Endometrium (tissue), 2 donors: ENCODE measurements at regions not wholly inside any gene's neighbourhood (a gene's known extent, or its start where the extent isn't known, plus 50 kb on each side); places are given as distances from the start of the nearest gene placed in this dataset.

Experiments
- FAIRE-seq: peaks from 2 replicates; lab custom pipeline; 2012; peaks lifted over from hg19 to GRCh38; lab: Jason Lieb, UNC
- donor health status: control.
- donor health status: control.

DNA sequence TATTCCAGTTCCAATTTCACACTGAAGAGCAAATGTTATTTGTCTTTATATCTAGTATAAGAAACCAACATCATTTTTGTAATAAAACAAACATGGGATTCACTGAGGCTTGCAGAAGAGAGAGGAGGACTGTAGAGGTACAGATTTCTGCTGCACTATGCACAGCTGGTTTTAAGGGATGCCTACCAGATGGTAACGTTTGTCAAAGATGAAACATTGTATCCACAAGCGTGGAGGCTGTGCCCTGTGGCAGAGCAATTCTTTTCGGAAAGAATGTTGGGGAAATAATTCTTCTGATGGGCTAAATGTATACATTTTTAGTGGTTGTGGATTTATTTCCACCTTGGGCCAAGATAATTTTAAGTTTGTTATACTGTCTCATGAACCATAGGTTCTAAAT lies 272.4 kb downstream of the DUSP10 start:
- FAIRE-seq, result no peak

DNA sequence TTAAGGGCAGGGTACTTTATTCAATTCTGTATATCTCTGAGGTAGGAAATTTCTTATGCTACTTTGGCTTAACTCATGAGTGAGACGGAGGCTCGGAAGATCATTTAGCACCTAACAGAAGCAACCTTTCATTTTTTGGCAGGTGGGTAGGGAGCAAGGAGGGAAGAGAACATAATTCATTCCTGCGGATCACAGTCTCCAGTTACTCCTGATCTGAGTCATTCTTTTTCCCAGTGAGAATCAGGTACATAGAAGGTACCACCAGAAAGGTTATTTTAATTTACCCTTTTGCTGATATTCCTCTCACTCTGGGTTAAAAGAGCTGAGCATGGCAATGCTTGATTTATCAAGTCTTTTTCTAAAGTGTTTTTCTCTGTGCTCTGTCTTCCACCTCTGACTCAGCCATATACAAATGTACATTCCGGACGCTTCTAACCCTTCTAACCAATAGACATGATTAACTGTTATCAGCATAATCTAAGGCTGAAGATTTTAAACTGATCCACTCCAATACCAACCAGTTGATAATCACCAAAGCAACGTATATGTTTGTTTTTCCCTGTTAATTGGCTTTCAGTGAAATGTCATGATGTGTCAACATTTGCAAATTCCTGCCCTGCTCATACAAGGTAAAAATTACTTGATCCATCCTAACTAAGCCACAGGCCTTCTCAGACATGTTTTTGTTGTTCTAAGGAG lies 271.7 kb downstream of the DUSP10 start:
- FAIRE-seq, result no peak

DNA sequence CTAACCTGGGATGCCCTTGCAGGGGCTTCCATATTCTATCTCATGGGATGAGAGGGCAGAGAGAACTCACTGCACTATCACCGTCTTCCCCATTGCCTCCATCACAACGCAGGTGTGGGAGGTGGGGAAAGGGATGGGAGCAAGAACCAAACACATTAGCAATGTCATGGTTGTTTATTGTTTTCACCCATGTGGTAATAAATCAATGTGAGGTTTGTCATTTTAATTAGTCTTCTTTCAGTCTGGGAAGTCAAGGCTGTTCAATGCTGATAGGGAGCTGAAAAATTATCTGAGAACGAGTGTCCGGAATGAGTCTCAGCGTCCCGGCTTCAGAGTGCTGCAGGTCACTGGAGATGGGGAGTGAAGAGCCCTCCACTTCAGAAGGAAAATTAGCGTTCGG lies 268.5 kb downstream of the DUSP10 start:
- FAIRE-seq, result no peak

DNA sequence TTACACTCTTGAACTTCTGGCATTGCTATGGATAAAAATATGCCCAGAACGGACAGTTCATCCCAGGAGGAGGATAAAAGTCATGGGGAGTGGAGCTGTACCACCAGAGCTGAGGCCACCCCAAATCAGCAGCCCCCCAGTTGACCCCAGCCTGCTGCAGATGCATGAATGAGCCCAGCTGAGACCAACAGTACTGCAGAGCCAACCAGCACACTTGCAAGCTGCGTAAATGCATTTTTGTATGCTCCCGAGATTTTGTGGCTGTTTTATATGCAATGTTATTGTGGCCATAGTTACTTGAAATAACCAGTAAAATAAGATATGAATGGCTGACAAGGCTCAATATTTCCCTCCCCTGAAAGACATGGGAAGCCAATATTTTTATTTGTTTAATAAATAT lies 264.6 kb downstream of the DUSP10 start:
- no peak for FAIRE-seq

DNA sequence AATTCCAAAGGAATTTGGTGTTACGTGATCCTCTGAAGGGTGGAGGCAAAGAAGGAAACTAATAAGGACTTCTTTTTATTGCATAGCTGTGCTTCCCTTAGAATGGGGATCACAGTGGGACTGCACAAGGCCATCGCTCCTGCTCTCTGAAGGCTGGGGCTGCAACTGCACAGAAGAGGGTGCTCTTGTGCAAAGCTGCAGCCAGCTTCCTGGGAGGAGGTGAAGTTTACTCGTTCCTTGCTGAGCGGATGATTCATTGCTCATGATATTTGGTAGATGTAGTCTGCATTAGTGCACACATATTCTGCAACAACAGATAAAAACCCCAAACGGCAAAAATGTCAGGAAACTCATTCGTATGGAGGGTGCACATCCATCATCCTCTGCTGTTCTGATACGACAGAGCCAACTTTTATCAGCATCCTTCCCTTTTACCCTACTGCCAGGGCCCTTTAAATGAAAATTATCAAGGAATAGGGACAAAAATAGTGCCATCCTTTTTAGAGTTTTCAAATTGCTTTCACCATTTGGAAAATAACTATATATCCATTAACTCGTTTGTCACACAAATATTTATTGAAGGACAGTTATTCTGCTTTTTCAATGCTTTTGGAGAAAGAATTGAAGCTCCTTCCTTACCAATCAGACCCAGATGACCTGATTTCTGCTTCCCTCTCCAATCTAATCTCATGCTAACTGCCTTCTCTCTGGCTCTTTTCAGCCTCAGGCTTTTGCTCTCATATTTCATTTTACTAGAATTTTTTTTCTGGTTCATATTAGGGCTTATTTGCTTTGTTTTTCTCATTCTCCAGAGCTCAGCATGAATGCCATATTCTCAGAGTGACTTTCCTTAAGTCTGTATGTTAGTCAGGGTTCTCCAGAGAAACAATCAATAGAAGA lies 263.6 kb downstream of the DUSP10 start:
- no peak for FAIRE-seq

DNA sequence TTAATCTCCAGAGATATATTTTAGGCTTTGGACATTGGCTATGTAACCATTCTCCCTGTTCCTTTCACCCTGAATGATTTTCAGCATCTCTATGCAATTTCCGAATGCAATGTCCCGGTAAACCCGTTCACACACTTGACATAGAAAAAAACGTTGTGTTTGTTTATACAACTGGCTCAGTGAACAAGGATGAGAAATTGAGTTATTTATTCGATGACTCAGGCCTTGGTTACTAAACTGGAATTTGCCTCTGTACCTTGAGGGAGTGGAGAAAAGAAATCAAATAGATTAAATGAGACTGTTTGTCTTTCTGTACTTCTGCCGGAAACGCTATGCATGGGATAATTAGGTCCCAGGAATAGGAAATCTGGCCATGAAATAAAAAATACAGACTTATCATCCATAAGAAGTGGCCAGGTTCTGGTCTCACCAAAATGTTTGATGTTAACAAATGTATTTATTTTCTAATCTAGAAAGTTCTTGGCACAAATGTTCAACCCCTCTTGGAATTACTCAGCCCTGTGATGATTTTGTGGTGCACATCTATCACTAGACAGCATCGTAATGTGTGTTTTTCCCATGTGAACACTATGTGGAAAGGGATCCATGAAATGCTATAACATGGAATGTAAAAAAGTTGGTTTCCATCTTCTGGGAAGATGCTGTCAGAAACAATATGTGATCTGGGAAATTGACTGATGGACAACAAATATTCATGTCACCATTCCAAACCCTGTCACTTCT lies 253.9 kb downstream of the DUSP10 start:
- no peak for FAIRE-seq

DNA sequence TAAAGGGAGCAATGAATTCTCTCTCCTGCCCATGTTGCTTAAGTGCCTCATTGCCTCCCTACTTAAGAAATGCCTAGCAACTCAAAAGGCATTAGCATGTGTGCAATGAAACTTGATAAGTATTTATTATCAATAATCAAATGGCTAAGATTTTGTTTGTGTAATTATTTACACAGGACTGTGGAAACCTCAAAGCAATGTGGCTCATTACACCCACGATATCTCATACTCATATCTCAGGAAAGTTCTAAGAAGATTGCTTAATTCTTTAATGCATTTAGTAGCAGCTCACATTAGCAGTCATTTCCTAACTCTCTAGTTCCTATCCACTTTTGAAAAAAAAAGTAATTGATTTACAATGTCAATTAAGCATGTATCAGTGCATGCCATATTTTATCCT lies 253.3 kb downstream of the DUSP10 start:
- FAIRE-seq, result no peak

DNA sequence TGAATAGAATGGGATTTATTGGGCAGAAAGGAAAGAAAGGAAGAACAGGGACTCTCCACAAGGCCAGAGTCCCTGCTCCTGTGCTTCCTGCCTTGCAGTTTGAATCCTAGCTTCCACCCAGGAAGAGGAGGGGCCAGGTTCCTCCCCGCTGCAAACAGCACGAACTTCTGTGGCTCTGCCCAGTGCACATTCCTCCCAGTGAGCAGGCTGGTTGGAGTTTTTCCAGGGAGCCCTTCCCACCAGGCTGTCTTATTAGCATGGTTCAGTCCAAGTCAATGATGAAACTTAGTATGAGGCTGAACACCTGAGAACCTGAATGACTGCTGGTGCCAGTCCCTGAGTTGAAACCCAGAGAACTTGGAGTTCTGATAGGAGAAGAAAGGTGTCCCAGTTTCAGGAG lies 247.2 kb downstream of the DUSP10 start:
- no peak for FAIRE-seq

DNA sequence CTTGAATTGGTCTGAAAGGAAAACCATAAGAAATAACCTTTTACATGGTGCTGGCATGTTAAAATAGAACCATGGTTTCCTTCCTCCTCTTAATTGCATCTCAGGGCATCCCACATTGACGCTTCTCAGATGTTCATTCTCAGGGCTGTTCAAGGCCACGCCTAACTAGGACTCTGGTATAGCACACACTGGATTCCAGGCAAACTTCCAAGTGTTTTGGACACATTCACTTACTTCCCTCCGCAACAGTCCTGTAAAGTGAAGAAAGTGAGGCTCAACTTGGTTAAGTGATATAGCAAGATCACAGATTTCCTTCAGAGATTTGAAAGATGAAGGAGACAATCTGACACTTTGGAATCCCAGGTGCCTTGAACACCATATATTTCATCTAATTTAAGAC lies 244.8 kb downstream of the DUSP10 start:
- FAIRE-seq, result no peak

DNA sequence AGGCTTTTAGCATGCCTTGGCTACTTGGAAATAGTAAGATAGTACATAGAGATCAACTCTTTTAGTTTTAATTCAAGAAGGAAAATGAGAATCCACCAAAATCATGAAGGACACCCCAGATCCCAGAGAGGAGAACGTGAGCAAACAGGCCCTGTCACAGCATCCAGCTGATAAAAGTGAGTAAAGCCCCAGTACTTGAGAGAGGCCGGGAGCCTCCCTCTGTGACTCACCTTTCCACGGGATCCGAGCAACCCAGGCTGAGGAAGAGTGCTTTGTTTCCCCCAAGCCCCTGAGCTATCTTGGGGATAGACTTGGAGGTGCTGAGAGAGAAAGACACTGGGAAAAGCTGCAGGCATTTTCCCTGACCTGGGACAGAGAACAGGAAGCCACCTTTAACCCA lies 238.6 kb downstream of the DUSP10 start:
- no peak for FAIRE-seq

DNA sequence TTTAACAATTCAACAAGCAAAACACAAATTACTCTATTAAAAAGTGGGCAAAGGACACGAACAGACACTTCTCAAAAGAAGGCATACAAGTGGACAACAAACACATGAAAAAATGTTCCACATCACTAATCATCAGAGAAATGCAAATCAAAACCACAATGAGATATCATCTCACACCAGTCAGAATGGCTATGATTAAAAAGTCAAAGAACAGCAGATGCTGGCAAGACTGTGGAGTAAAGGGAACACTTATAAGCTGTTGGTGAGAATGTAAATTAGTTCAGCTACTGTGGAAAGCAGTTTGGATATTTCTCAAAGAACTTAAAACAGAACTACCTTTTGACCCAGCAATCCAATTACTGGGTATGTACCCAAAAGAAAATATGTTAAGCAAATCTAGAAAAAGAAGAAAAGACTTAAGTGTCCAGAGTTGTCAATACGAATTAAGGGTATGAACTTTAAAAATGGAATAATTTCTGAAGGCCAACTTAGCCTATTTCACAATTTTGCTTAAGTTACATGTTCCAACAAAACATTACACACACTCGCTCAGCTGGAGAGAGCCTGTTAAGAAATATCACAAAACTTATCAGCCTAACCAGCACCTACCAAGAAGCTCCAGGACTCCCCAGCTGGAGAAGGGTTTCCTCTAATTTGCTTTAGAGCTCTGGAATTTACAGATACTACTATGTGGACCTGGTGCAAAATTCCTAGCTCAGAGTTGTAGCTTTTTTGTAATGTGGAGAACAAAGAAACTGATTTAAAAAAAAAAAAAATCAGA lies 232.1 kb downstream of the DUSP10 start:
- no peak for FAIRE-seq

DNA sequence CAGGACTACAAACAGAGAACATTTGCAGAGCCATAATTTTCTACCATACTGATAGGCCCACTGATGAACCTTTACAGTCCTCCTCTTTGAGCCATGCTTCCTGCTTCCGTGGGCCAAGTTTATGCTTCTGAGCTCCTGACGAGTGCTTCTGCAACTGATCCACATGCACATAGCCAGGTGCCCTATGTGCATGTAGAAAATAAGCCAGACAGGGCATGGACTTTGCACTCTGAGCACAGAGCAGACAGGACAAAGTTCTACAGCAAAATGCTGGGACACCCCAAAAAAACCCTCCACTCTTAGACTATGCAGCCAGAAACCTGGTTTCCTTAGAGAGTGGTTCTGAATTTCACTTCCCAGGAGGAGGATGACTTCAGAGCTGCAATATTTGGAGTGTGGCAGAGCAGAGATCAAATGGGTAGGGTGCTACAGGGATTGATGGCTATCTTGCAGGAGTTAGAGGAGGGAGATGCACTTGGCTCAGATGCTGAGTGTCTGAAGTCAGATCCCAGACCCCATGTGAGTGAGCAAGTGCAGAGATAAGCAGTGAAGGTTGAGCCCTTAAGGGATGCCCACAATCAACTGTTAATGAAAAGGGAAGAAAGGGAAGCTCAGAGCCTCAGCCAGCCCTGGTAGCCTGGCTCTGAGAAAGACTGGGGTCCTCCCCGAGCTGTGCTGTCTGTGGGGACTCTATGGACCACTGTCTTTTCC lies 230.9 kb downstream of the DUSP10 start:
- no peak for FAIRE-seq

DNA sequence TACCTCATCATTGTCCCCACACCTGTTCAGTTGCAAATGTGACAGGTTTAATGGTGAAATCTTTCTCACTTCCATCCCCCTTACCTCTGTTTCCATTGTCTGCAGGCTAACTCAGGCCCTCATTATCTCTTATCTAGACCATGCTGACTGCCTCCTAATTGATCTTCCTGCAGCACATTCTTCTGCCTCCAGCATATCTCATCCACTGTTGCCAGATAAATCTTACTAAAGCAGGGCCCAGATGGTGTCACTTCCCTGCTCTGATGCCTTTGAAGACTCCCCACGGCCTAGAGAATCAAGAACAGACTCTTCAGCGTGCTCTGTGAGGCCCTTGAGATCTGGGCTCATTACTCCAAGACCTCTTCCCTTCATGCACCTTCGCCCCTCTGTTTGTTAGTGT lies 230.1 kb downstream of the DUSP10 start:
- FAIRE-seq, result no peak

DNA sequence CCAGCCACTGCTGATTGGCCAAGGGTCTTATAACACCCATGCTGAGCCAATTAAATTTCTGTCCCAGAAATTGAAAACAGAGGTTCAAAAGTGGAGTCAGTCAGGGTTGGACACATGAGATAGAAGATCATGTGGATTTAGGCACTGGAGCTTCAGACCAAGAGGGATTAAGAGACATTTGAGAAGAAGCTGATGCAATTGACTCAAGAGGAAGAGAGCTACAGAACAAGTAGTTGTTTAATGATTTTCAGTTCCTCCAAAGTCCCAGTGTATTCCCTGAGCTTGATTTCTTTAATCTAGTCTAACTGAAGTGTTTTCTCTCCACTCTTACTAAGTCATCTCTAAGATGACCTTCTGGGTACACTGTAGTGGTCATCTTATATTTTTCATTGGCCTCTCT lies 227.1 kb downstream of the DUSP10 start:
- FAIRE-seq, result no peak

DNA sequence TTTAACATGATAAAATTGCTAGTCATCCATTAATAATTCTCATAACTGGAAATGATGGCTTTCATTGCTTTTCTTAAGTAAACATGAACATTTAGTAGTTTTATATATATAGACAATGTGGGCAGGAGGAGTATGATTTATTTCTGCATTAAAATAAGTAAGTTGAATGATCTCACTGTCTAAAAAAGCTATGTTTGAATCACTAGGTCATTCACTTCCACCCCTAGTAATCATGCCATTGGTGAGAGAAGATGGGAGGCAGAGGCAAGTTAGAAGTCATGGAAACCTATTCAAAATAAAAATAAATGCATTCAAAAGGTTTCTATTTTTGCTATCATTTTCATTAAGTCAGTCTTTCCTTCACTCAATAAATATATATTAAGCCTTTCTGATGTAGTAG lies 226.4 kb downstream of the DUSP10 start:
- FAIRE-seq, result no peak

DNA sequence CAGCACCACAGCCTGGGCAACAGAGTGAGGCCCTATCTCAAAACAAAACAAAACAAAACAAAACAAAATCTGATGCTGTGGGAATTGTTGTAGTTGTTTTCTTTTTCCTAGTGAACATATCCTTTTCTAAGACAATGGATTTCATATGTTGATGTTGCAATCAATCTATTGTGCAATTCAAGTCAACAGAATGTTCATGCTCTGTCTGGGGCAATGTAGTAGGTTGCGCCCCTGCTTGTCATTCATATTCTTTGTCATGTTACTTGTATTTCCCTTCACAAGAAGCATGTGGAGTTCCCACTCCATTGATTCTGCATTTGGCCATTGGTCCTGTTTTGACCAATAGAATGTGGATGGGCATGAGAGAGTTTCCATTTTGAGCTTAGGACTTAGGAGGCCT lies 223.9 kb downstream of the DUSP10 start:
- no peak for FAIRE-seq

DNA sequence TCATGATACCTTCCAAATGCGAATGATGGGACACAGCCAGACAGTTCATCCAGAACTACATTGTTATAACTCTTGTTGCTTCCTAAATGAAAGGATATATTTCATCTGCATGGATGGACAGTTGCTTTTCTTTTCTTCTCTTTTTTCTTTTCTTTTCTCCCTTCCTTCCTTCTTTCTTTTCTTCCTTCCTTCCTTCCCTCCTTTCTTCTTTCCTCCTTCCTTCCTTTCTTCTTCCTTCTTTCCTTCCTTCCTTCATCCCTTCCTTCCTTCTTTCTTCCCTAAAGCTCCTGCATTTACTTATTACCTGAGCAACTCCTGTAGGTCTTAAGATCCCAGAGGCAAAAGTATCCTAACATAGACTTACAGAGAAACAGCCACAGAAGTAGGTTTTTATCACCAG lies 221.6 kb downstream of the DUSP10 start:
- no peak for FAIRE-seq

DNA sequence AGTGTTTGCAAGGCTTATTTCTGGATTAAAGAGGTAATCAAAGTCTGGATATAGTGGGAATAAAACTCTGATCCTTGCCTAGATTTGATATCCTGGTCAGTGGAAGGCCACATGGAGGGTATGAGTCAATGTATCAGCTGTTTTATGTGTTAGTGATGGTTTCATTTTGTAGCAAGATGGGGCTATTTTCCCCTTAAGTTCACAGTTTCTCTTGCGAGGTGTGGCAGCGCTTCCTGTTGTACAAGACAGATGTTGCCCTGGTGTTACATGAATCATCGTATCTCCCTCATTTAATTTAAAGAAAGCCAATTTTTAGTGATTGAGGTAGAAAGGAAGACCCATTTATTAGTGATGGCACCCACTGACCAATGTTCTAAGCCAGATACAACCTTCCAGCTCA lies 220.2 kb downstream of the DUSP10 start:
- FAIRE-seq, result no peak

DNA sequence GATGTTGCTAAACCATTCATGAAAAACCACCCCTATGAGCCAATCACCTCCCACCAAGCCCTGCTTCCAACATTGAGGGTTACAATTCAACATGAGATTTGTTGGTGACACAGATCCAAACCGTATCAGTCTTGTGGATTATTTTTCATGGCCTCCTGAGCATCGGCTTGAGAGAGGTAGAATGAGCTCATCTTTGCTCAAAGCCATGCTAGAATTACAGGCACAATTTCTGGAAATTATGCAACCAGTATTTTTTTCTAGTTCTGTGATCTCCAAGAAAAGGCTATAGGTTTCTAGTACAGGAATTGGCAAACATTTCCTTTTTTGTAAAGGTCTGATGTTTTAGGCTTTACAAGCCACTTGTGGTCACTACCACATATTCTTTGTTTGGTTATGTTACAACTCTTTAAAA lies 219.4 kb downstream of the DUSP10 start:
- no peak for FAIRE-seq

DNA sequence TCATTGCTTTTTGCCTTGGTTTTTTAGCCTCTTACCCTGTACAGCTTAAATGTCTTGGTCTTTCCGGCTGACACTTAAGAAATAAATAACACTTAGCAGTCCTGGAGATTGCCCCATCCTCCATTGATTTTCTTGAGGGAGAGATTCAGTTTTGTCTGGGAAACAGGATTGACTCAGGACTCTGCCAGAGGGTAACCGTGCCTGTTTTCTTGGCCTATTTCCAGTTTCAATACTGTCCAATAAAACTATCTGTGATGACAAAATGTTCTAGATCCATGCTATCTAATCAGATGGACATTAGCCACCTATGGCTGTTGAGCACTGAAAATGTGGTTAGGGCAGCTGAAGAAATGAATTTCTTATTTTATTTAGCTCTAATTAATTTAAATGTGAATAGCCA lies 216.1 kb downstream of the DUSP10 start:
- no peak for FAIRE-seq

DNA sequence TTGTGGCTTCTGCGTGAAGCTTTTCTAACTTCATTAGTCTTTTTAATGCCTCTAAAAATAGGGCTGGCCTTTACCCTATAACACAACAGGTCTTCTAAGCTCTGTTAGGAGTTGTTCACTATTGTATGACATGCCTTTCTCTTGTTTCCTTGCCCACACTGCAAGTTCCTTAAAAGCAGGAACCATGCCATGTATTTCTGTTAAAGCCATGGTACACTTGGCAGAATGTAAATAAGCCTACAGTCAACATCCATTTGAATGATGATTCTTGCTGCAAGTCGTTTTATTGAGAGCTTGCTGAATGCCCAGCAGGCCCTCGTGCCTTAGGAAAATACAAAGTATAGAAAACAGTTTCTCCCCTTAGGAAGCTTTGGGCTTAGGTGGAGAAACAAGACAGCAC lies 214.6 kb downstream of the DUSP10 start:
- FAIRE-seq, result no peak
